HepG2 (cell line): ENCODE measurements at regions not wholly inside any gene's neighbourhood (a gene's known extent, or its start where the extent isn't known, plus 50 kb on each side); places are given as distances from the start of the nearest gene placed in this dataset.

Experiments
- BCL6 ChIP-seq: IDR thresholded peaks from 2 replicates; pipeline ENCODE4 v1.6.1; 2016; ENCODE audit warnings: missing genetic modification reagents, missing compliant biosample characterization
- CEBPB ChIP-seq: IDR thresholded peaks from 2 replicates; pipeline ENCODE4 v1.6.1; 2011; ENCODE audit warnings: low read depth, low read length, improper control_type of control experiment, borderline replicate concordance
- CTCF ChIP-seq: sonication (generic); formaldehyde crosslinking; IDR thresholded peaks from 2 replicates; pipeline ENCODE4 v1.5.0; 2020; ENCODE audit warnings: mild to moderate bottlenecking, missing genetic modification reagents, moderate library complexity
- ELF4 ChIP-seq: sonication (generic); formaldehyde crosslinking; IDR thresholded peaks from 2 replicates; pipeline ENCODE4 v1.5.0; 2020; ENCODE audit warnings: missing genetic modification reagents, mild to moderate bottlenecking, moderate library complexity, borderline replicate concordance
- MAX ChIP-seq: IDR thresholded peaks from 2 replicates; pipeline ENCODE4 v1.6.1; 2012; ENCODE audit warnings: inconsistent platforms
- NCOR1 ChIP-seq: fragments of 200-600 bp; sonication (generic); IDR thresholded peaks from 2 replicates; pipeline ENCODE4 v1.7.0; 2017; ENCODE audit warnings: antibody characterized with exemption, low read length, borderline replicate concordance
- PHF20 ChIP-seq: sonication (generic); formaldehyde crosslinking; IDR thresholded peaks from 2 replicates; pipeline ENCODE4 v1.5.0; 2020; ENCODE audit warnings: mild to moderate bottlenecking, missing genetic modification reagents
- POLR2A ChIP-seq, 2 experiments: IDR thresholded peaks; 2 replicates each; pipeline ENCODE4 v1.6.1; 2011; ENCODE audit warnings: low read depth in 2 of 2, low read length in 2 of 2, mild to moderate bottlenecking in 1 of 2, moderate library complexity in 1 of 2; ENCODE audit not compliant: insufficient read depth in 1 of 2
- POLR2AphosphoS5 ChIP-seq: IDR thresholded peaks from 2 replicates; pipeline ENCODE4 v1.6.1; 2012; ENCODE audit warnings: low read depth, low read length
- RFX5 ChIP-seq: IDR thresholded peaks from 2 replicates; pipeline ENCODE4 v1.6.1; 2011; ENCODE audit warnings: low read depth, low read length, improper control_type of control experiment
- SETDB1 ChIP-seq: sonication (generic); formaldehyde crosslinking; IDR thresholded peaks from 2 replicates; pipeline ENCODE4 v1.5.1; 2020; ENCODE audit warnings: missing genetic modification reagents, mild to moderate bottlenecking, borderline replicate concordance
- USF2 ChIP-seq, 2 experiments: sonication (generic) in 1 of 2; formaldehyde crosslinking in 1 of 2; IDR thresholded peaks; 2 replicates each; pipeline versions ENCODE4 v1.5.1 to v1.6.1; 2011 to 2020; ENCODE audit warnings: borderline replicate concordance in 1 of 2, low read depth in 1 of 2, low read length in 1 of 2, mild to moderate bottlenecking in 1 of 2, missing genetic modification reagents in 1 of 2, moderate library complexity in 1 of 2
- ZNF180 ChIP-seq: sonication (generic); formaldehyde crosslinking; IDR thresholded peaks from 2 replicates; pipeline ENCODE4 v1.4.0; 2020; ENCODE audit warnings: low read depth, missing genetic modification reagents, borderline replicate concordance
- ZNF547 ChIP-seq: sonication (generic); formaldehyde crosslinking; IDR thresholded peaks from 2 replicates; pipeline ENCODE4 v1.5.1; 2020; ENCODE audit warnings: mild to moderate bottlenecking, missing genetic modification reagents

- TF ChIP-seq SETDB1 (CRISPR knock-in tag) (no peak), ZNF547 (CRISPR knock-in tag) (no peak), ELF4 (CRISPR knock-in tag) (no peak), CTCF (CRISPR knock-in tag) (no peak), CEBPB (no peak), POLR2AphosphoS5 (no peak), ZNF180 (CRISPR knock-in tag) (no peak), POLR2A (IDR thresholded peaks at IDR 0.05; ENCODE audit: insufficient read depth in 1 of 2, low read depth in 2 of 2, low read length in 2 of 2) (no peak), RFX5 (no peak), BCL6 (CRISPR knock-in tag) (no peak), NCOR1 (no peak), PHF20 (CRISPR knock-in tag) (no peak), USF2 (IDR thresholded peaks at IDR 0.05; ENCODE audit: low read depth, low read length) (no peak), USF2 (CRISPR knock-in tag; IDR thresholded peaks at IDR 0.05; ENCODE audit: borderline replicate concordance) (no peak), MAX (no peak)
Measured at GRCh38 chr1:233844692-233845091, 59.8 kb upstream of the SLC35F3 start.
